ENCODE measurements at regions not wholly inside any gene's neighbourhood (a gene's known extent, or its start where the extent isn't known, plus 50 kb on each side); places are given as distances from the start of the nearest gene placed in this dataset.
"Not testable (repeated sequence)": the region's sequence is repeated elsewhere in the genome, so short reads cannot be mapped to it uniquely, and the experiment has no call there.

- Mint-ChIP-seq H3K9me3 (no peaks in the 10 kb centered on the region), H3K27me3 (peaks cover 41% of the 10 kb centered on the region), H3K36me3 (ENCODE audit: low read depth) (no peaks in the 10 kb centered on the region), H3K27ac (no peak overlapping the region), H3K4me1 (no peaks in the 10 kb centered on the region), H3K4me3 (no peak overlapping the region)
- intact Hi-C loops (cut with micrococcal nuclease), result no loop called here
- DNase-seq, result no peak
Measured at GRCh38 chr10:100625816-100626215, 90.1 kb downstream of the HIF1AN start.

- H3K4me1 Mint-ChIP-seq, result no peaks in the 10 kb centered on the region
Measured at GRCh38 chr10:100628061-100628460, 92.3 kb downstream of the HIF1AN start.

GRCh38 chr10:100631192-100631591 is 95.4 kb downstream of the HIF1AN start:
- no peak for DNase-seq
- H3K27me3 Mint-ChIP-seq, result peaks cover 36% of the 10 kb centered on the region
- no peaks in the 10 kb centered on the region for H3K9me3 Mint-ChIP-seq
- no peak overlapping the region for H3K4me3 Mint-ChIP-seq
- intact Hi-C loops (cut with micrococcal nuclease), result no loop called here
- H3K36me3 Mint-ChIP-seq (ENCODE audit: low read depth), result no peaks in the 10 kb centered on the region
- no peaks in the 10 kb centered on the region for H3K4me1 Mint-ChIP-seq
- no peak overlapping the region for H3K27ac Mint-ChIP-seq

More at GRCh38 chr10:100628061-100628460, 92.3 kb downstream of the HIF1AN start:
- Mint-ChIP-seq H3K27ac (no peak overlapping the region), H3K27me3 (peaks cover 38% of the 10 kb centered on the region), H3K4me3 (no peak overlapping the region), H3K9me3 (no peaks in the 10 kb centered on the region), H3K36me3 (ENCODE audit: low read depth) (no peaks in the 10 kb centered on the region)
- intact Hi-C loops (cut with micrococcal nuclease), result no loop called here
- no peak for DNase-seq

- DNase-seq, result no peak
- no peaks in the 10 kb centered on the region for H3K4me1 Mint-ChIP-seq
- H3K9me3 Mint-ChIP-seq, result no peaks in the 10 kb centered on the region
- intact Hi-C loops (cut with micrococcal nuclease), result no loop called here
- H3K27me3 Mint-ChIP-seq, result peaks cover 32% of the 10 kb centered on the region
- H3K36me3 Mint-ChIP-seq (ENCODE audit: low read depth), result no peaks in the 10 kb centered on the region
- H3K27ac Mint-ChIP-seq, result no peak overlapping the region
- no peak overlapping the region for H3K4me3 Mint-ChIP-seq
Measured at GRCh38 chr10:100632027-100632426, 96.3 kb downstream of the HIF1AN start.

- Mint-ChIP-seq H3K36me3 (ENCODE audit: low read depth) (no peaks in the 10 kb centered on the region), H3K4me3 (no peak overlapping the region), H3K9me3 (no peaks in the 10 kb centered on the region), H3K27me3 (peaks cover 33% of the 10 kb centered on the region), H3K27ac (no peak overlapping the region), H3K4me1 (no peaks in the 10 kb centered on the region)
- no peak for DNase-seq
- intact Hi-C loops (cut with micrococcal nuclease), result no loop called here
Measured at GRCh38 chr10:100634034-100634433, 98.3 kb downstream of the HIF1AN start.

GRCh38 chr10:100636848-100637553 is 101.3 kb downstream of the HIF1AN start:
- Mint-ChIP-seq H3K4me1 (no peaks in the 10 kb centered on the region), H3K27me3 (peaks cover 44% of the 10 kb centered on the region), H3K27ac (no peak overlapping the region), H3K36me3 (ENCODE audit: low read depth) (no peaks in the 10 kb centered on the region), H3K9me3 (no peaks in the 10 kb centered on the region), H3K4me3 (no peak overlapping the region)
- intact Hi-C loops (cut with micrococcal nuclease), result no loop called here
- DNase-seq, result no peak

GRCh38 chr10:100637785-100638184 is 102.0 kb downstream of the HIF1AN start:
- Mint-ChIP-seq H3K27me3 (peaks cover 47% of the 10 kb centered on the region), H3K9me3 (no peaks in the 10 kb centered on the region), H3K36me3 (ENCODE audit: low read depth) (no peaks in the 10 kb centered on the region), H3K27ac (no peak overlapping the region), H3K4me1 (peaks cover 2% of the 10 kb centered on the region), H3K4me3 (no peak overlapping the region)
- intact Hi-C loops (cut with micrococcal nuclease), result no loop called here
- DNase-seq, result no peak

GRCh38 chr10:100638969-100639368 is 103.2 kb downstream of the HIF1AN start:
- H3K27ac Mint-ChIP-seq; H3K4me1 Mint-ChIP-seq; DNase-seq; H3K36me3 Mint-ChIP-seq (ENCODE audit: low read depth); H3K4me3 Mint-ChIP-seq; intact Hi-C loops (cut with micrococcal nuclease); H3K9me3 Mint-ChIP-seq: not testable (repeated sequence)
- H3K27me3 Mint-ChIP-seq, result peaks cover 47% of the 10 kb centered on the region

- Mint-ChIP-seq H3K4me3 (no peak overlapping the region), H3K9me3 (no peaks in the 10 kb centered on the region), H3K27me3 (peaks cover 58% of the 10 kb centered on the region), H3K27ac (no peak overlapping the region), H3K36me3 (ENCODE audit: low read depth) (no peaks in the 10 kb centered on the region), H3K4me1 (peaks cover 2% of the 10 kb centered on the region)
- intact Hi-C loops (cut with micrococcal nuclease), result no loop called here
- no peak for DNase-seq
Measured at GRCh38 chr10:100642295-100642994, 102.9 kb upstream of the PAX2 start.

- peaks cover 60% of the 10 kb centered on the region for H3K27me3 Mint-ChIP-seq
- no peaks in the 10 kb centered on the region for H3K9me3 Mint-ChIP-seq
- no peak for DNase-seq
- no peaks in the 10 kb centered on the region for H3K36me3 Mint-ChIP-seq (ENCODE audit: low read depth)
- no peak overlapping the region for H3K27ac Mint-ChIP-seq
- peaks cover 2% of the 10 kb centered on the region for H3K4me1 Mint-ChIP-seq
- no peak overlapping the region for H3K4me3 Mint-ChIP-seq
- intact Hi-C loops (cut with micrococcal nuclease), result no loop called here
Measured at GRCh38 chr10:100645091-100645490, 100.3 kb upstream of the PAX2 start.

- no peak overlapping the region for H3K27ac Mint-ChIP-seq
- H3K4me3 Mint-ChIP-seq, result no peak overlapping the region
- no peak for DNase-seq
- H3K4me1 Mint-ChIP-seq, result peaks cover 2% of the 10 kb centered on the region
- H3K9me3 Mint-ChIP-seq, result no peaks in the 10 kb centered on the region
- intact Hi-C loops (cut with micrococcal nuclease), result no loop called here
- H3K27me3 Mint-ChIP-seq, result peaks cover 60% of the 10 kb centered on the region
- no peaks in the 10 kb centered on the region for H3K36me3 Mint-ChIP-seq (ENCODE audit: low read depth)
Measured at GRCh38 chr10:100645613-100646392, 99.6 kb upstream of the PAX2 start.

- Mint-ChIP-seq H3K9me3 (peaks cover 9% of the 10 kb centered on the region), H3K27ac (no peak overlapping the region), H3K4me3 (no peak overlapping the region), H3K36me3 (ENCODE audit: low read depth) (no peaks in the 10 kb centered on the region), H3K27me3 (peaks cover 53% of the 10 kb centered on the region), H3K4me1 (no peaks in the 10 kb centered on the region)
- DNase-seq, result no peak
- intact Hi-C loops (cut with micrococcal nuclease), result no loop called here
Measured at GRCh38 chr10:100647928-100648327, 97.5 kb upstream of the PAX2 start.

GRCh38 chr10:100650693-100651092 is 94.7 kb upstream of the PAX2 start:
- Mint-ChIP-seq H3K27ac (no peak overlapping the region), H3K4me3 (no peak overlapping the region), H3K27me3 (peaks cover 61% of the 10 kb centered on the region), H3K36me3 (ENCODE audit: low read depth) (peaks cover 2% of the 10 kb centered on the region), H3K9me3 (peaks cover 9% of the 10 kb centered on the region), H3K4me1 (peaks cover 17% of the 10 kb centered on the region)
- intact Hi-C loops (cut with micrococcal nuclease), result loop anchor here (10.0 kb wide), 2 partner anchors 86 to 574 kb away; partner anchors contain the start of gene LBX1
- no peak for DNase-seq

- Mint-ChIP-seq H3K27me3 (peaks cover 61% of the 10 kb centered on the region), H3K4me1 (peaks cover 19% of the 10 kb centered on the region)
- H3K36me3 Mint-ChIP-seq (ENCODE audit: low read depth); H3K9me3 Mint-ChIP-seq; DNase-seq; H3K4me3 Mint-ChIP-seq; H3K27ac Mint-ChIP-seq: not testable (repeated sequence)
- intact Hi-C loops (cut with micrococcal nuclease), result loop anchor here (10.0 kb wide), 2 partner anchors 86 to 574 kb away; partner anchors contain the start of gene LBX1
Measured at GRCh38 chr10:100651099-100651498, 94.3 kb upstream of the PAX2 start.

All from activated CD4-positive, alpha-beta T cell treated with anti-CD3 and anti-CD28 coated beads, Interleukin-2, amount 10 ng/mL, durations not matched to agents 24 days and 14 days (primary cell).